HG02588 (cell line): ENCODE measurements at regions not wholly inside any gene's neighbourhood (a gene's known extent, or its start where the extent isn't known, plus 50 kb on each side); places are given as distances from the start of the nearest gene placed in this dataset.

ENCODE experiments used
- ATAC-seq: cut with Tn5 transposase; IDR thresholded peaks from one replicate; pipeline ENCODE4 v1.9.1; 2021; ENCODE audit warnings: mild to moderate bottlenecking, moderate library complexity; ENCODE audit not compliant: unreplicated experiment

DNA sequence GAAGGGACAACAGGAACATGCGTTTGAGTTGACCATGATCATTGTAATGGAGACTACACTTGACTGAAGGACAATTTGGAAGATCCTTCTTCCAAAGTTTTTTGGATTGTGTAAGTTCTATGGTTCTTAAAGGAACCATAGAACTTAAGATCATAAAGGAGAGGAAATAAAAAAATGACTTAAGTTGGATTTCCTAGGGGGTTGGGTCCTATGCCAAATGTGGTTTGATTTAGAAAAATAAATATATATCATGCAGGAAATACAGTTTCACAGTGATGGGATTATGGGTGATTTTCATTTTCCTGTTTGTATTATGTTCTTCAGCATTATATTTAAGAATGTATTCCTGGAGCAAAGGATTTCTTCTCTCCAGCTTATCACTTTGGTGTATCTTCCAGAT is 305.5 kb upstream of the DPH6 start:
- no peak for ATAC-seq

DNA sequence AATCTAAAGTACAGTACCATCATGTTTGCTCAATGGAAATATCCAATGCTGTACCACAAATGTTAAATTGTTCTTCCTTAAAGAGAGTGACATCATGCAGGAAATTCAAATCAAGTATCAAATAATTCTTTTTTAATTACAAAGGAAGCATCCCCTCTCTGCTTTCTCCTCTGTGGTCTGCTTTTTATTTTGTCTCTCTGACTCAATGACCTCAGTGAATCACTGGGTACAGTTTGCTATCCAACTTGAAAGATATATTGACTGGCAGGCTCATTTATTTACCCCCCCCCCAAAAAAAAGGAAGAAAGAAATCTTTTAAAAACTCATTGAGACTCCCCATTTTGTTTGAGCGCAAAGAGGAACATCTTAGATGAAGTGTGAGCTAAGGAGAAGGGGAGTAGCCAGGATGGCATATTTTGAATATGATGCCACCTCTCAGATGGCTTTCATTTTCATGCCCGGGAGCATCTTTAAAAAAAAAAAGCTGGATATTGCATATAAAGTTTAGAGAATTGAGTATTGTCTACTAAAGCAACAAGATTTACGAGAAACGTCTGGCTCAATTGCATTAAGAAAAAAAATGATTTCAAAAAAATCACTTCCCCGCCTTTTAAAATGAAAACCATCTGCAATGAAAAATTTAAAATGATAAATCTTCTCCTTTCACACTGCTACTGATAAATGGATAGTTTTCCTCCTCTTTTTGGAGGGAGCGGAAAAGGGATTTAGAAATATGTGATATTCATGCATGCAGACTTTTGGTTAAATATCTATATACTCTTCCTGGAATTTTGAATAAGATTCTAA is 307.1 kb upstream of the DPH6 start:
- ATAC-seq, result no peak

DNA sequence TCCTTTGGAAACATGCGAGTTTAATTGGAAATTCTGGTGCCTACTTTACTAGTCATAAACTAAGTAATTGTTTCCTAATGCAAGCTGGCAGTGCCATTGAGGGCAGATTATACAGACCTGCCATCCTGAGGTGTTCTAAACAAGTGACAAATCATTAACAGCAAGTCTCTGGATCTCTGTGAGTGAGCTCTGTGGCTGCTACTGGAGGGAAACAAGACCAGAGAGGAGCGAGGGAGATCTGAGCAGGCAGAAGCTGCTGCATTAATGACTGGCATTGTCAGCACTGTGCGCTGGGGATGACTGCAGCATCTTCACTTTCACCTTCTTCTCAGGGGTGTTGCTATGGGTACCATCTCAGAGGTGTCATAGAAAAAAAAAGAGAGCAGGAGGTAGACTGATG is 308.4 kb upstream of the DPH6 start:
- ATAC-seq, result no peak

DNA sequence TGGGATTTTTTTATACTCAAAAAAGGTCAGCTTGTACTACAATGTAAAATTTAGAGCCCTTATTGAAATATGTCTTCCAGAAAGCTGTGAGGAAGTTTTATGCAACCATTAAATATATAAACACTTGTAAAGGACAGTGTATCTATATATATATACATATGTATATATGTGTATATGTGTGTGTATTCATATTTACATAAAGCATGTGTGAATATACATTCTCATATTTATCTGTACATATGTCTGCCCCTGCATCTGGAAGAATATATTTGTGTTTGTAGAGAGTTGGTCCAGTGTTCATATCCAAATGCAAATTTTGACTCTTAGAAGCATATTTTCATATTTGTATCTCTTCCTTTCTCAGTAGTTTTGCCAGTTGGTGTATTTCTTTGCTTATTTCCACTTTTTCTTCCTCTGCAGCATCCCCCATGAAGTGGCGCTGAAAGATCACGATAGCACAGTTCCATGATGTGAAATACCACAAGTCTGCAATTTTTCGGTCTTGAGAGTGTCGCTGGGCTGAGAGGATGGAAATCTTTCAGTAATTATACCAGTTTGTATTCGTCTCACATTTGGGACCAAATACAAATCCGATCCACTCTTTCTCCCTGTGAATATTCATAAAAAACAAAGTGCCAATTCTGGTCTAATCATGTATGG is 311.7 kb upstream of the DPH6 start:
- no peak for ATAC-seq

DNA sequence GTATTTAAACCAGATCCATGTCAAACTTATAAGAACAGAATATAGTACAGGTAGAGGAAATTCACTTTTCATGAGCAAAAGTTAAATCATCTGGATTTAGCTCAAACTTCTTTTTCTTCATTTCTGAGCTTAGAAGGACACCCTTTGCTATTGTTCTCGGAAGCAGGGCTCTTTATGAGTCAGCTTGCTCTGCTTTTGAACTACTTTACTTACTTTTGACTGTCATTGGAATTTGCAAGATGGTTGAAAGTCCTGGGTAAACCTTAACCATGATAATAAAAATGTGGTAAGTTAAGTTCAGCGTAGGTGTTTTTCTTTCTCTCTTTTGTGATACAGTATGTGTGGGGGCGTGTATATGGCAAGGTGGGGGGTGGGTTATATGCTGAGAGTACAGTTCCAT is 312.7 kb upstream of the DPH6 start:
- ATAC-seq, result no peak

DNA sequence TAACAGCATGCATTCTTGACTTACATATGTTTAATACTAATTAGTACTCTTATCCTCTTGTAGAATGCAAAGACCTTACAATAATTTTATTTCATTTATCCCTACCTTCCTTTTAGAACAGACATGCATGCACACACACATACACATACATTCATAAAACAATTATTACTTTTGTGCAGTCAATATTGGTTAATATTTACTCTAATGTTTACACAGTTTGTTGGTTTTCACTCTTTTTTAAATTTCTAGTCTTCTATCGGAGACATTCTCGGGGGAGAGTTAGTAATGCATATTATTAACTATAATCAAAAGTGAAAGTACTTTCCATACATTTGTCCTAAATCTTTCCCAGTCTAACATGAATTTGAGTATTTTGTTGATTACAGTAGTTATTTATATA is 317.7 kb upstream of the DPH6 start:
- no peak for ATAC-seq

DNA sequence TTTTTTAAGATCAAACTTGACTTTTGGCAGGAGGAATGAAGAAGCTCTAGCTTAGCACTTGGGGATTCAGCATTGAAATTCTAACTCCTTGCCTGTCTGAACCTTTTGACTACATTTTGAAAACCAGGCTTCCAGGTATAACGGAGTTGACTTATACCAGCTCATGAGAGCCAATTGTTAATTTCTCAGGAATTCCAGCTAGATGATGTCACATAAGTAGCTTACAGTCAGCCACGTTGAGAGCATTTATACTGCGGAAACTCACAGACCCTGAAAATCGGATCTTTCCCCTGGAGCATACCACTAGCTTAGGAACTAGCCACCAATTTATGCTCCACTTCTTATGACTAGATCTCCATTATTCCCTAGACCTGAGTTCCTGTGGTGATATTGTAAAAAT is 321.4 kb upstream of the DPH6 start:
- no peak for ATAC-seq

DNA sequence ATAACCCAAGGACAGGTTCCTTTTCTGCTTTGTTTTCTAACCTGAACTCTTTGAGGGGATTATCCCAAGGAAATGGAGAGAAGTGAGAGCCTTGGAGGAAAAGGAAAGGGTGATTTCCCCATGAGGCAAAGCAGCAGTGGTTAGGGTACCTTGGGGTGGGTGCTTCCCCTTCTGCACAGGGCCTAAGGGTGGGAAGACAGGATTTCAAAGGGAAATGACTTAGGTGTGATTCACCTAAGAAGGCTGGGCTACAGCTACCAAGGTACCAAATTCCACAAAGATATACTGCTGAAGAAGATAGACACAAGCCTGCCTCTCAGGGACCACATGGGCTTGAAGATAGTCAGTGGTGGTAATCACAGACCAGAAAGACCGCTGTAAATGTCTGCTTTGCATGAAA is 325.3 kb upstream of the DPH6 start:
- no peak for ATAC-seq

DNA sequence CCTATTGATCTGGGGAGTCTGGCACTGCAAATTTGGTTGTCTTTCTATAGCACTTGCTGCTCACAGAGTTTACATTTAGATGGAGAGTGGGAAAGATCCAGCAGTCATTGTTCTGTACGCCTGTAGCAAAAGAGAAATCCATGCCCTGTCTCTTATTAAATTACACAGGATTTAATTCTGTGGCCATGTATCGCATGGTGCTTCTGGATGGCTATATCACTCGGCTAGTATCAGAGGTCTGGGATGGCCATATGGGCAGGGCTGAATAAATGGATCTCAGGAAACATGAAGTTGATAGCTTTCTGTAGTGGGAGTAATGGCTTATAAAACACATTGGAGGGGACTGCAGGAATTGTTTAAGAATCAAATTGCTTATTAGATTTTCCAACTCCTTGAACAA is 325.8 kb upstream of the DPH6 start:
- no peak for ATAC-seq

DNA sequence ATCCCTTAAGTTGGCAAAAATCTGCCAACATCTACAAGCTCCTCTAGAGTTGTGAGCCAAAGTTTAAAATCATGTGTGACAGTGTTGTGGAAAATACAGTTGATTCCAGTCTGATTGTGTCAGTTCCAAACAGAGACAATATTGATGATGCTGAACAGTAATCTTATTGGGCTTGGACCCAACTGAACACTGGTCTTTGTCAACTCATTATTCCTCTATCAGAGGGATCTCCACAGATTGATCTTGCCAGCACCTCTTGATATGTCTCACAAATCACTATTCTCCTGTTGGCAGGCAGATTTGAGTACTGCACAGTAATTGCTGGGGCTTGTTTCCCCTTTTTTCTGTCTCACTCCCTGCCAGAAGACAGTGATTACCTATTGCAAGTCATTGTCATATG is 326.6 kb upstream of the DPH6 start:
- ATAC-seq, result no peak

DNA sequence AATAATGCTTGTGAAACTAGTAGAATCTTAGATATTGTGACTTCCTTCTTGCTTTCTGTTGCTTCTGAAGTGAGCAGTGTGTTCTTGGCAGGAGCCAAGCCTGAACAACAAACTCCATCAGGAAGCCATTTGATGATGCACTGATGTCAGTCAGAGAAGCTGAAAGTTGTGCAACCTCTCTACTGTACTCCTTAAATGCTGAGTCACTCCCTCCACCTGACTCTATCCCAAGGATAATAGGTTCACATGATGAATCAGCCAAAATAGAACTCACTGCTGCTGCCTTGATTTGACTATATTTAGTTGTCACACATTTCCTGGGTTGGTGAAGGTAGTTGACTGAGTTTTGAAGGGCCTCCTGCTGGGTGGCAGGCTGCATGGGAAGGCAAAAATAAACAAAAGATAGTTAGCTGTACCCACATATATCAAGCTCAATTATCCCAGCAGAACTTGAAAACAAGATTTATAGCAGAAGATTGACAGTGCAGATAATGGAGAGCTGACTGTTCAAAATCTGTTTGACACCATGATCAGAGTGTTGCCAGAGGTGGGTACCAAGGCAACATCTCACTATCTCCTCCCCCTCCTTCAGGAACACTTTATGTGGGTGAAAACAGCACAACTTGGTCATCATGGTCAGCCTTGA is 328.4 kb upstream of the DPH6 start:
- no peak for ATAC-seq

DNA sequence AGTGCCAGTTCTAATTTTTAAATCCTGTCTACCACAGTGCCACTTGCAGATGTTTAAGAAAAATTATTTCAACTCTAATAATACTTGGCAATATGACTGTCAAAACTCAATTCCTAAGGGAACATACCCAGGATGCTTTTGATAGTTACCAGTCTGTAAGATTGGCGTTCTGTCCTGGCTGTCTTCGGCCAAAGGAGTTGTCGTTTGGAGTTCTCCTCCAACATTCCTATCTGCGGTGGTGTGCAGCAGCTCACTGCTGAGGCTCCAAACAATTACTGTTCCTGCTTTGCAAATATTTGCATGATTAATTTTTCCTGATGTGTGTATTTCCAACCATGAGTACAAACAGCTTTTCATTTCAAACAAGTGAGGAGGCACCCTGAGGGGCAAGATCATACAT is 330.8 kb upstream of the DPH6 start:
- ATAC-seq, result no peak

DNA sequence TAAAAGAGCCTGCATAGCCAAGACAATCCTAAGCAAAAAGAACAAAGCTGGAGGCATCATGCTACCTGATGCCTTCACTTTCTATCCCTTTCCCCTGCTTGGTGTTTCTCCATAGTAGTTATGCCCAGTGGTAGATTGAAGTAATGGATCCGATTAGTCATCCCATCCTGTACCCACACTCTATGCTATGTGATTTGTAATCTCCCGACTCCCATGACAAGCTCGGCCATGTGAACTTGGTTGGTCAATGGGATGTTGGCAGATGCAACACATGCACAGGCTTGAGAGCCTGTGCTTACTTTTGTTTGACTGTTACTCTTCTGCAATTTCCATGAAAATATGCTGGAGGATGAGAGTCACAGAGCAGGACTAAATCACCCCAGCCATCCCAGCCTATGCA is 334.9 kb upstream of the DPH6 start:
- ATAC-seq, result no peak

DNA sequence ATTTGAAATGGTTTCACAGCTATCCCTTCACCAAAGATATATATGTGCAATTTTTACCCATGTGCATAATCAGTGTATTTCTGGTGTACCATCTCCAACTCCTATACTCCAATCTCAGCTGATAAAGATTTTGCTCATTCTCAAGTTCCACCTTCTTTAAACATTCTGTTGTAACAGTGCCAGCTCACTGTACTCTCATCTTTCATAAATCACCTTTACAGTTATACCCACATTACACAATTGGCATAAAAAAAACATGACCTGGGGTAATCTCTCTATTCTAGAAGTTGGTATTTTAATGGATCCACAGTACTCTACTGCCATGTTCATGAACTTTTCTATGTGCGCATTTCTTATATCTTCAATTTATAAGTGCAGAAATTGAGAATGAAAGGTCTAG is 339.9 kb upstream of the DPH6 start:
- ATAC-seq, result no peak

DNA sequence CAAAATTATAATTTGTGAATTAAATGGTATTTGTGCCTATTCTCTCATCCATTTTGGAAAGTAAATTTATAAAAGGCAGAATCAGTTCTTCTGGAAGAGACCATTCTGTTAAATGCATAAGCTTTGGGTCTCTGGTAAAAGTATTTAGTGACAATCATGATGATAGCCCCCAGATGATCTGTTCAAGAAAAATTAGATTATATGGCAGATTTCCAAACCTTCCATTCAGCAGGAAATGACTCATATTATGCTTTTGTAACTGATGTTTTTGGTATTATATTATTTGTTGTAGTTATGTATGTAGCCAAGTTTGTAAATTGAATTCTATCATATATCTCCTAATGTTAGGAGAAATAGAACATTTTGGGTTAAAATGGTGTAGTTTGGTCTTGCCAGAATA is 340.8 kb upstream of the DPH6 start:
- no peak for ATAC-seq

DNA sequence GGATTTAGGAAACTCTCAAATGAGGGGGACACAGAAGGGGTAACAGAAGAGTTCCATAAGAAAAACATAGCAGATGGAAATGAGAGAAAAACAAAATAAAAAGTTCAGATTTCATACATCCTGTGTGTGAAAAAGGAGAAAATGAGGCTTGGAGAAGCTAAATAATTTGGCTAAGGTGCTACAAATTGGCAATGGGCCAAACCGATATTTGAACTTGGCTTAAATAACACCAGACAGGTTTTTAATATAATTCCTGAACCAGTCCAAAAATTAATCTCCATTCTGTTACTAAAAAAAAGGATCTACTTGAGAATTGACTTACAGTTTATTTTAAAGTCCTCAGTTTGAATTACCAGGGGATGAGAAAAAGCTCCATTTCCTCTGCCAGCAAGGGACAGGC is 342.9 kb upstream of the DPH6 start:
- ATAC-seq, result no peak

DNA sequence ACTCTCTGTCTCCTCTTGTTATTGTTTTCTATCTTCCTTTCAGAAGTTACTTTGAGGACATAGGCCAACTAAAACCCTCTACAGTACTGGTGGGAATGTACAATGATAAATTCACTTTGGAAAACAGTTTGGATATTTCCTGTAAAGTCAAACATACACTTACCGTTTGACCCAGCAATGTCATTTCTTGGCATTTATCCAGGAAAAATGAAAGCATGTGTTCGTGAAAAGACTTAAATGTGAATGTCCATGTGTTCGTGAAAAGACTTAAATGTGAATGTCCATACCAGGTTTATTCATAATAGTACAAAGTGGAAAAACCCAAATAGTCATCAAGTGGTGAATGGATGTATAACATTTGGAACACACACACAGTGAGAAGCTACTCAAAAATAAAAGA is 361.5 kb upstream of the DPH6 start:
- ATAC-seq, result no peak

DNA sequence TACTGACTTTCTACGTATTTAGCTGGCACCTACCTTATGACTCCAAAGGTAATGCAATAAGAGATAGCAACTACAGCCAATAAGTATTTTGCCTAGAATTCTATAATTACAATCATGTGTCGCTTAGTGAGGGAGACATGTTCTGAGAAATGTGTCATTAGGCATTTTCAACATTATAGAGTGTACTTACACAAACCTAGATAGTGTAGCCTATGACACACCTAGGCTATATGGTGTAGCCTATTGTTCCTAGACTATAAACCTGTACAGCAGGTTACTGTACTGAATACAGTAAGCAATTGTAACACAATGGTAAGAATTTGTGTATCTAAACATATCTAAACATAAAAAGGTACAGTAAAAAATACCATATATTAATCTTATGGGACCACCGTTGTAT is 363.4 kb upstream of the DPH6 start:
- no peak for ATAC-seq

DNA sequence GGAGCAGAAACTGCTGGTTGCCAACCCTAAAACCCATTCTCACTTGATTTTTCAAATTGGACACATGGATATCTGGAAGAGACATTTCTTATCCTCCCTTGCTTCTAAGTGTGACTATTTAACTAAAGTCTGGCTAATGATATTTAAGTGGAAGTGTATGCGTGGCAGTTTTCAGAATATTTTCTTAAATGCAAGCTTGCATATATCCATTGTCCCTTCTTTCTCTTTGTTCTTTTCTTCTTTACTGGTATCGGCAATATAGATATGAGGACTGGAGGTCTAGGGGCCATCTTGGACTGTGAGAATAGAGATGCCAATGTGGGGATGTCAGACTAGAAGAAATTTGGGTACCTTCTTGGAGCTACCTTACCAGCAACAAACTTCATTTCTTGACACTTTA is 364.3 kb upstream of the DPH6 start:
- no peak for ATAC-seq

DNA sequence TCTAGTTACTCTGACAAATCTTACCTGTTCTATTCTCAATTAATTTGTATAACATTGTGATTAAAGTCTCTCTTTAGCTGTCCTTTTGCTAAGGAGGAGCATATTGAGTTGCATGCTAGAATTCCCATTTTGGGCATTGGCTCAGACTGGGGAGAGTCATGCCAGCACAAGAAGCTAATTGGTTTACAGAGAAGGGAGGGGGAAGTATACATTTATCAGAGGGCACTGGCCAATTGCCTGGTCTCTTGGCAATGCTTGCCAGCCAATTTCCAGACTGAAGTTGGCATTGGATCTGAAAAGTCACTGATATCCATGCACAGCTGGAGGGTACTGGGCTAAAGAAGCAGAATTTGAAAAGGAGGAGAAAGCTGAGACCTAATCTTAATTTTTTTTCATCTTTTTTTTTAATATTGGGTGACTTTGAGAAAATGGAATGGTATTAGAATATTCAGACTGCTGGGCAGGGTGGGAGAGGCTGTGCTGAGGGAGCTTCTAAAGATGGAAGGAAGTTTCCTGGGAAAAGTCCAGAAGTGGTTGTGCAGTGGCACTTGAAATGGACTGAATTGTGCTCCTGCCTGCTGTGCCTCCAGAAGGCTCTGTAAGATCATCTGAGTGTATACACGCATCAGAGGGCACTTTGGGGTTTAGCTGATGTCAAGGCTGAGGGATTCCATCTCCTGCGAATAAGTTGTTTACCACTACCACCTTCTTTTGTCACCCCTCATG is 365.2 kb upstream of the DPH6 start:
- no peak for ATAC-seq

DNA sequence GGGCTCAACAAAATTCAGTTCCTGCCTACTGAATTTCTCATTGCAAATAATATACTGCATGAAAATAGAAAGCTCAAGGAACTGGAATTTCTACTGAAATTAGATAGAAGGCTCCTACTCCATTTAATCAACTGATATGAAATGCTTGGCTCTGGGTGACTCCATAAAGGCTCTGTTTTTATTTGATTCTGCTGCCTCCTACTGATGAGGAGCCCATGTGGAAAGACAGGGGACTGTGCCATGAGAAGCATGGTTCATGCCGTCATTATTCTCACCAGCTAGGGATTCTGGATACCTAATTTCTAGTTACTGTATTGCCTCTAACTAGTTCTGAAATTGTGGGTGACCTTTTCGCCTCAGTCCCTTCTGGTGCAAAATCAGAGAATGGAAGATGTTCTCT is 366.2 kb upstream of the DPH6 start:
- no peak for ATAC-seq

DNA sequence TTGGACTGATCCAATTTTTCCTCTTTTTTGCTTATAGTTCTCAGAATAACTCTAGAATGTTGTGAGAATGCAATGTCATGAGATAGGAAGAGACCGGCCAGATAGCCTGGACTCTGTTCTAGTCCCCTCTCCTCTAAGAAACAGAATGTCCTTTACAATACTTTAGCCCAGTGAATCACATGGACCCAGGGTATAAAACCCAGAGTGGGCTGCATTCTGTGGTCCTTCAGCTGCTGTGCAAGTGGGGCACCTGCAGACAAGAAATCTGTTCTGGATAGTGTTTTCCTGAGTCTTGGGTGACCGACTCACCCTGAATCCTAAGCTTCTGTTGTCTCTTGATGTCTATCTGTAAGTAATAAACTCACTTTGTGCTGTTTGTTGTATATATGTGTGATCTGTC is 368.6 kb upstream of the DPH6 start:
- no peak for ATAC-seq
